SU-DHL-6 (cell line): ENCODE measurements at regions not wholly inside any gene's neighbourhood (a gene's known extent, or its start where the extent isn't known, plus 50 kb on each side); places are given as distances from the start of the nearest gene placed in this dataset.

Experiments used
- H2AFZ ChIP-seq: fragments of 200-600 bp; sonication (generic); 2 replicates; pipeline ENCODE4 v1.6.1; 2014; ENCODE audit warnings: low read depth, mild to moderate bottlenecking, moderate library complexity, mixed read lengths, antibody characterized with exemption, low read length; ENCODE audit not compliant: severe bottlenecking
- H3F3A ChIP-seq: fragments of 200-600 bp; shearing (Covaris generic); 2 replicates; pipeline ENCODE4 v1.6.0; 2016; ENCODE audit warnings: antibody characterized with exemption, mild to moderate bottlenecking; ENCODE audit not compliant: insufficient read depth
- H3K27ac ChIP-seq: fragments of 200-600 bp; sonication (generic); 2 replicates; pipeline ENCODE4 v1.5.1; 2016; ENCODE audit warnings: low read depth, mild to moderate bottlenecking, low read length, moderate library complexity, mixed read lengths
- H3K27me3 ChIP-seq: fragments of 200-600 bp; sonication (generic), shearing (Covaris generic); 2 replicates; pipeline ENCODE4 v1.6.0; 2014; ENCODE audit warnings: mild to moderate bottlenecking, low read length
- H3K36me3 ChIP-seq: fragments of 200-600 bp; sonication (generic); 2 replicates; pipeline ENCODE4 v1.6.1; 2014; ENCODE audit warnings: mild to moderate bottlenecking, low read length, mixed read lengths
- H3K4me2 ChIP-seq: fragments of 300-600, 200-600 bp; shearing (Covaris generic), sonication (generic); 2 replicates; pipeline ENCODE4 v1.6.0; 2014; ENCODE audit warnings: low read length, low read depth, mild to moderate bottlenecking; ENCODE audit not compliant: poor library complexity, severe bottlenecking
- H3K4me3 ChIP-seq: fragments of 200-600 bp; sonication (generic); 2 replicates; pipeline ENCODE4 v1.5.1; 2014; ENCODE audit warnings: antibody characterized with exemption, low read length, mild to moderate bottlenecking, mixed read lengths; ENCODE audit not compliant: insufficient read depth, poor library complexity, severe bottlenecking
- H3K79me2 ChIP-seq: fragments of 200-600 bp; sonication (generic); 2 replicates; pipeline ENCODE4 v1.6.1; 2014; ENCODE audit warnings: mild to moderate bottlenecking, low read length, moderate library complexity; ENCODE audit not compliant: insufficient read depth
- H3K9ac ChIP-seq: fragments of 200-600 bp; sonication (generic); 2 replicates; pipeline ENCODE4 v1.7.0; 2014; ENCODE audit warnings: mild to moderate bottlenecking, low read length
- H3K9me2 ChIP-seq: fragments of 200-600 bp; sonication (generic); replicated peaks from 2 replicates; pipeline ENCODE4 v1.6.1; 2014; ENCODE audit warnings: low read length; ENCODE audit not compliant: insufficient read depth
- H3K9me3 ChIP-seq: fragments of 200-600 bp; sonication (generic); 2 replicates; pipeline ENCODE4 v1.6.1; 2014; ENCODE audit warnings: low read length, mixed read lengths; ENCODE audit not compliant: insufficient read depth
- H4K20me1 ChIP-seq: fragments of 200-600 bp; sonication (generic); 2 replicates; pipeline ENCODE4 v1.6.1; 2014; ENCODE audit warnings: low read depth, mild to moderate bottlenecking, antibody characterized with exemption, low read length, moderate library complexity, mixed read lengths
- EZH2phosphoT487 ChIP-seq: fragments of 200-600 bp; sonication (generic), shearing (Covaris generic); conservative IDR thresholded peaks from 2 replicates; pipeline ENCODE4 v1.6.1; 2018; ENCODE audit warnings: mild to moderate bottlenecking, antibody characterized with exemption, low read length, moderate library complexity, mixed read lengths
- TF ChIP-seq, protein P1 (sequence below): fragments of 200-600 bp; sonication (generic); IDR thresholded peaks from one replicate; pipeline ENCODE4 v1.5.1; 2017; ENCODE audit warnings: antibody characterized with exemption, mild to moderate bottlenecking, low read length, moderate library complexity; ENCODE audit not compliant: insufficient read depth, poor library complexity, severe bottlenecking

DNA sequence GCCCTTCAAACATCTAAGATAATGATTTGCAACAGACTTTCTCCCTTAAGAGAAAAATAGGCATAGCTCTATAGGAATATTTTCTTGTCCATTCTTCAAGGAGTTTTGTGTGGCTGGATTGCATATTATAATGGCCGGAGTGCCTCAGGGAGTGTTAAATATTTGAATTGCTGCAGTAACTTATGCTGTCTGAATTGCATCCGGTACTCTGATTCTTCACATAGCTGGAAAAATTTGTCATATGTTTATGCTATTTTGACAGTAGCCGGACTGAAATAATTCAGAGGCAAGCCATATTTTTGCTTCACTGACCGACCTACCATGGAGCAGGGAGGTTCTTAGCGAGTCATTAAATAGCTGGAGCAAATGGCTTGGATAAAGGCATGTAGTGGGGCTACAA lies 621.0 kb downstream of the ACTL7B start:
- Histone ChIP-seq H3K9me3 (no peaks in the 10 kb centered on the region), H3K4me3 (no peak overlapping the region), H3K79me2 (no peaks in the 10 kb centered on the region), H3K4me2 (no peak overlapping the region), H3K9ac (no peak overlapping the region), H3K27me3 (no peaks in the 10 kb centered on the region), H3K9me2 (no peaks in the 10 kb centered on the region), H3K27ac (no peak overlapping the region), H2AFZ (no peak overlapping the region), H3K36me3 (no peaks in the 10 kb centered on the region), H4K20me1 (no peaks in the 10 kb centered on the region), H3F3A (no peaks in the 10 kb centered on the region)
- TF ChIP-seq, protein P1, sequence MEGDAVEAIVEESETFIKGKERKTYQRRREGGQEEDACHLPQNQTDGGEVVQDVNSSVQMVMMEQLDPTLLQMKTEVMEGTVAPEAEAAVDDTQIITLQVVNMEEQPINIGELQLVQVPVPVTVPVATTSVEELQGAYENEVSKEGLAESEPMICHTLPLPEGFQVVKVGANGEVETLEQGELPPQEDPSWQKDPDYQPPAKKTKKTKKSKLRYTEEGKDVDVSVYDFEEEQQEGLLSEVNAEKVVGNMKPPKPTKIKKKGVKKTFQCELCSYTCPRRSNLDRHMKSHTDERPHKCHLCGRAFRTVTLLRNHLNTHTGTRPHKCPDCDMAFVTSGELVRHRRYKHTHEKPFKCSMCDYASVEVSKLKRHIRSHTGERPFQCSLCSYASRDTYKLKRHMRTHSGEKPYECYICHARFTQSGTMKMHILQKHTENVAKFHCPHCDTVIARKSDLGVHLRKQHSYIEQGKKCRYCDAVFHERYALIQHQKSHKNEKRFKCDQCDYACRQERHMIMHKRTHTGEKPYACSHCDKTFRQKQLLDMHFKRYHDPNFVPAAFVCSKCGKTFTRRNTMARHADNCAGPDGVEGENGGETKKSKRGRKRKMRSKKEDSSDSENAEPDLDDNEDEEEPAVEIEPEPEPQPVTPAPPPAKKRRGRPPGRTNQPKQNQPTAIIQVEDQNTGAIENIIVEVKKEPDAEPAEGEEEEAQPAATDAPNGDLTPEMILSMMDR, result no peak
- no peak for TF ChIP-seq EZH2phosphoT487

DNA sequence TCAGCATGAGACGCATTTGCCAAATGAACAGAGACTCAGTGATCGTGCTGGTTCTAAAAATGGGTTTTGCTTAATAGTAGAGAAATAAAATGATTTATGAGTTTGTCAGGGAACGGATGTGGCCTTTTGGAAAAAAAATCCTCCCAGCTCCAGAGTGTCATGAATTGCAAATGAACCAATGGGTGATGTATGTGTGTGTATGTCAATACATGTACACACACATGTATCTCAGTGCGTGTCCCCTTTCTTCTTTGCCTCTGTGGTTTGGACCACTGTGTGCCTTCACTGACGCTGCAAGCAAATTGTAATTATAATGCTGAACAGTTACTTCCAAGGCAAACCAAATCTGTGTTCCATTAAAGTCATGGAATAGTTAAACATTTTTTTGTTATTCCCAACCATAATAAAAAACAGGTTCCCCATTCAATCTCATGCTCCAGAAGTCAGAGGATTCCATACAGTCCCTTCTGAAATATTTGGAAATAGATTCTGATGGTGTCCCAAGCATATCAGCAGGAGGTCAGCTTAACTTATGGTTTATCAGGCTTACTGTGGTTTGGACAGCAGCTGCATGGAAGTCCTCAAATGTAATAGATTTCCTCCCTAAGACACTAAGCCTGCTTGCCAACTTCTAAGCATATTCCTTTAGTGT lies 630.5 kb downstream of the ACTL7B start:
- no peaks in the 10 kb centered on the region for H4K20me1 ChIP-seq
- H3K27me3 ChIP-seq, result no peaks in the 10 kb centered on the region
- H3F3A ChIP-seq, result no peaks in the 10 kb centered on the region
- no peak for TF ChIP-seq EZH2phosphoT487
- TF ChIP-seq, protein P1, result no peak
- H3K9me2 ChIP-seq, result no peaks in the 10 kb centered on the region
- no peaks in the 10 kb centered on the region for H3K36me3 ChIP-seq
- no peak overlapping the region for H3K9ac ChIP-seq
- H3K9me3 ChIP-seq, result no peaks in the 10 kb centered on the region
- no peak overlapping the region for H2AFZ ChIP-seq
- H3K27ac ChIP-seq, result no peak overlapping the region
- no peaks in the 10 kb centered on the region for H3K79me2 ChIP-seq
- H3K4me3 ChIP-seq, result no peak overlapping the region
- H3K4me2 ChIP-seq, result no peak overlapping the region

DNA sequence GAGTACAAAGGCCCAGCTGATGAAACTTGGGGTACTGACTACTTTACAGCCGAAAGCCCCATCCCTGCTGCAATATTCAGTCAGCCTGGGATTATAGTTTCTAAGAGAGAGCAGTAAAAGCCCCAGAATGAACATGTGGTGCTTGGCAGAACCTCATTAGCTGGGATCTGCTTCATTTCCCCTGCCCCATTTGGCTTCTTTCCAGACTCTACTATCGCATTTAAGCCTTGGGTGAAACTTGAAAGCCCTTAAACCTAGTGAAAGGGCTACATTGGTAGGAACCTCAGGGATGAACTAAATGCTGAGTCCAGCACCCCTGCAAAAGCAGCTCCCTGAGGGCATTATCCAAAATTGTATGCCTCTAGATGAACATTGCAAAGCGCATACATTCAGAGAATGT lies 631.1 kb downstream of the ACTL7B start:
- no peak overlapping the region for H3K4me2 ChIP-seq
- TF ChIP-seq, protein P1, result no peak
- no peak for TF ChIP-seq EZH2phosphoT487

More for the DNA sequence above, 631.1 kb downstream of the ACTL7B start:
- H3K9me3 ChIP-seq, result no peaks in the 10 kb centered on the region
- no peaks in the 10 kb centered on the region for H3K79me2 ChIP-seq
- H3K9me2 ChIP-seq, result no peaks in the 10 kb centered on the region
- no peaks in the 10 kb centered on the region for H3F3A ChIP-seq
- no peak overlapping the region for H3K9ac ChIP-seq
- H3K4me3 ChIP-seq, result no peak overlapping the region
- H2AFZ ChIP-seq, result no peak overlapping the region
- H4K20me1 ChIP-seq, result no peaks in the 10 kb centered on the region
- H3K27me3 ChIP-seq, result no peaks in the 10 kb centered on the region
- no peak overlapping the region for H3K27ac ChIP-seq
- H3K36me3 ChIP-seq, result no peaks in the 10 kb centered on the region
